ENCODE measurements at regions not wholly inside any gene's neighbourhood (a gene's known extent, or its start where the extent isn't known, plus 50 kb on each side); places are given as distances from the start of the nearest gene placed in this dataset.

- TF ChIP-seq CTCF (IDR thresholded peaks at IDR 0.05) (no peak), EZH2 (IDR thresholded peaks at IDR 0.05; ENCODE audit: borderline replicate concordance, insufficient read depth, low read depth, low read length, poor library complexity, severe bottlenecking) (no peak)
These were observed 488.9 kb downstream of the MBD2 start for GRCh38 chr18:53735526-53735925.

Data from B cell (primary cell).